ENCODE measurements at regions not wholly inside any gene's neighbourhood (a gene's known extent, or its start where the extent isn't known, plus 50 kb on each side); places are given as distances from the start of the nearest gene placed in this dataset.

- TF ChIP-seq EZH2 (IDR thresholded peaks at IDR 0.05; ENCODE audit: borderline replicate concordance, low read depth, low read length, severe bottlenecking) = no peak
- TF ChIP-seq POLR2A (IDR thresholded peaks at IDR 0.05; ENCODE audit: low read depth, low read length) = no peak
- TF ChIP-seq CTCF (IDR thresholded peaks at IDR 0.05; ENCODE audit: extremely low read depth in 1 of 2, insufficient read depth in 1 of 2, low read depth in 1 of 2, low read length in 2 of 2) = no peak
- no peak for TF ChIP-seq POLR2AphosphoS5 (IDR thresholded peaks at IDR 0.05; ENCODE audit: insufficient read depth, low read depth, low read length)
- no peak for TF ChIP-seq MAX (IDR thresholded peaks at IDR 0.05; ENCODE audit: insufficient read depth, insufficient read length)
These were observed 65.0 kb upstream of the NHSL1 start for GRCh38 chr6:138564170-138564721.

Data from endothelial cell of umbilical vein (primary cell).